SH-SY5Y (cell line): ENCODE measurements at regions not wholly inside any gene's neighbourhood (a gene's known extent, or its start where the extent isn't known, plus 50 kb on each side); places are given as distances from the start of the nearest gene placed in this dataset.

ENCODE experiments used
- GATA2 ChIP-seq: IDR thresholded peaks from 2 replicates; pipeline ENCODE4 v1.6.1; 2011; ENCODE audit warnings: mild to moderate bottlenecking, low read depth, low read length
- GATA3 ChIP-seq: IDR thresholded peaks from 2 replicates; pipeline ENCODE4 v1.6.1; 2011; ENCODE audit warnings: low read depth, mild to moderate bottlenecking, low read length, moderate library complexity

DNA sequence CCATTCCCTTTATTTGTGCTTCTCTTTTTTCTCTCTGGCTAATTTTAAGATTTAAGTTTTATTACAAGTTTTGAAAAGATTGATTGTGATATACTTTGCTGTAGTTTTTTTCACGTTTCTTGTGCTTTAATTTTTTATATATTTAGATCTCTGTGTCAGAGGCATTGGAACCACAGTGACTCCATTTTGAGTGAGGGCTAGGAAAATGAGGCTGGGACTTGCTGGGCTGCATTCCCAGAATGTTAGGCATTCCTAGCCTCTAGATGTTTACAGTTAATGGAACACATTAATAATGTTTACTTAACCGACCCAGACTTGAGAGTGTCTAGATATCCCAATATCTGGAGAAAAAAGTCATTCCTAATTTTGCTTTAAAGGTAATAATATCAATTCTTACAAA lies 939.4 kb downstream of the BRINP3 start:
- TF ChIP-seq GATA3 (no peak), GATA2 (no peak)
